ENCODE measurements at regions not wholly inside any gene's neighbourhood (a gene's known extent, or its start where the extent isn't known, plus 50 kb on each side); places are given as distances from the start of the nearest gene placed in this dataset.

GRCh38 chr14:85263916-85264675, 265.8 kb upstream of the FLRT2 start (continued):
- no peak for TF ChIP-seq ARID4B (CRISPR knock-in tag; IDR thresholded peaks at IDR 0.05; ENCODE audit: borderline replicate concordance)
- TF ChIP-seq, protein P1, sequence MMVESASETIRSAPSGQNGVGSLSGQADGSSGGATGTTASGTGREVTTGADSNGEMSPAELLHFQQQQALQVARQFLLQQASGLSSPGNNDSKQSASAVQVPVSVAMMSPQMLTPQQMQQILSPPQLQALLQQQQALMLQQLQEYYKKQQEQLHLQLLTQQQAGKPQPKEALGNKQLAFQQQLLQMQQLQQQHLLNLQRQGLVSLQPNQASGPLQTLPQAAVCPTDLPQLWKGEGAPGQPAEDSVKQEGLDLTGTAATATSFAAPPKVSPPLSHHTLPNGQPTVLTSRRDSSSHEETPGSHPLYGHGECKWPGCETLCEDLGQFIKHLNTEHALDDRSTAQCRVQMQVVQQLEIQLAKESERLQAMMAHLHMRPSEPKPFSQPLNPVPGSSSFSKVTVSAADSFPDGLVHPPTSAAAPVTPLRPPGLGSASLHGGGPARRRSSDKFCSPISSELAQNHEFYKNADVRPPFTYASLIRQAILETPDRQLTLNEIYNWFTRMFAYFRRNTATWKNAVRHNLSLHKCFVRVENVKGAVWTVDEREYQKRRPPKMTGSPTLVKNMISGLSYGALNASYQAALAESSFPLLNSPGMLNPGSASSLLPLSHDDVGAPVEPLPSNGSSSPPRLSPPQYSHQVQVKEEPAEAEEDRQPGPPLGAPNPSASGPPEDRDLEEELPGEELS (CRISPR knock-in tag; IDR thresholded peaks at IDR 0.05), result no peak
- no peak for TF ChIP-seq SMAD3 (CRISPR knock-in tag; IDR thresholded peaks at IDR 0.05; ENCODE audit: borderline replicate concordance)
- TF ChIP-seq JUN (CRISPR knock-in tag; IDR thresholded peaks at IDR 0.05), result no peak
- no peak for TF ChIP-seq PRRX2 (CRISPR knock-in tag; IDR thresholded peaks at IDR 0.05)
- TF ChIP-seq, protein P2, sequence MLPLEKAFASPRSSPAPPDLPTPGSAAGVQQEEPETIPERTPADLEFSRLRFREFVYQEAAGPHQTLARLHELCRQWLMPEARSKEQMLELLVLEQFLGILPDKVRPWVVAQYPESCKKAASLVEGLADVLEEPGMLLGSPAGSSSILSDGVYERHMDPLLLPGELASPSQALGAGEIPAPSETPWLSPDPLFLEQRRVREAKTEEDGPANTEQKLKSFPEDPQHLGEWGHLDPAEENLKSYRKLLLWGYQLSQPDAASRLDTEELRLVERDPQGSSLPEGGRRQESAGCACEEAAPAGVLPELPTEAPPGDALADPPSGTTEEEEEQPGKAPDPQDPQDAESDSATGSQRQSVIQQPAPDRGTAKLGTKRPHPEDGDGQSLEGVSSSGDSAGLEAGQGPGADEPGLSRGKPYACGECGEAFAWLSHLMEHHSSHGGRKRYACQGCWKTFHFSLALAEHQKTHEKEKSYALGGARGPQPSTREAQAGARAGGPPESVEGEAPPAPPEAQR (CRISPR knock-in tag; IDR thresholded peaks at IDR 0.05), result no peak

DNA sequence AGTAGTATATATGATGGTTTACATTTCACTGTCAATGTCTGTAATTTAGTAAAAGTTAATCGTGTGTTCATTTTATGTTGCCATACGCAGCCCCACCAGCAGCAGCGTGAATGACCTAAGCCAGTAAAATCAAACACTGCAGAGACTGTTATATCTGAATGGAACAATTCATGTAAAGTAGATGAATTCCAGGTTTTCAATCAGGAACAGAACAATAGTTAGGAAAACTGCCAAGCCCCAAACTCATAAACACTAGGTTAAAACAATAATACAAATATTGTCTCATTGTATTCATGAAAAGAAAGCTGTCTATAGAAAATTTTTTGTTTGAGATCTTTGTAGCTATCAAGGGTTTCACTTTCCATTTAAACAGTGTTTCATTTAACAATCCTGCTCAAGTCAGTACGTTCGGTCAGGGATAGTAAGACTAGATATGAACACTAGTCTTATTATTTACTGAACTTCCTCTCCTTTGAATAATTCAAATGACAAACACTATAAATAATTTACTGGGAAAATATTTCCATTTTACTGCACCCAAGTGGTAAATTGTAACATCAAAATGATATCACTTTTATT, 256.8 kb upstream of the FLRT2 start:
- H3K4me1 Mint-ChIP-seq, result no peaks in the 10 kb centered on the region; the same call in 1 of the 2 replicates
- CTCF ChIA-PET, result no interaction called here
- ATAC-seq, result no peak

More for the DNA sequence above, 256.8 kb upstream of the FLRT2 start:
- TF ChIP-seq ZNF121 (CRISPR knock-in tag; IDR thresholded peaks at IDR 0.05) (no peak), JAZF1 (CRISPR knock-in tag; IDR thresholded peaks at IDR 0.05) (no peak), IRF1 (CRISPR knock-in tag; IDR thresholded peaks at IDR 0.05) (no peak), GTF2I (CRISPR knock-in tag; conservative IDR thresholded peaks at IDR 0.05) (no peak), MYBL2 (CRISPR knock-in tag; IDR thresholded peaks at IDR 0.05) (no peak), CREB1 (CRISPR knock-in tag; IDR thresholded peaks at IDR 0.05) (no peak)
- TF ChIP-seq, protein P3, sequence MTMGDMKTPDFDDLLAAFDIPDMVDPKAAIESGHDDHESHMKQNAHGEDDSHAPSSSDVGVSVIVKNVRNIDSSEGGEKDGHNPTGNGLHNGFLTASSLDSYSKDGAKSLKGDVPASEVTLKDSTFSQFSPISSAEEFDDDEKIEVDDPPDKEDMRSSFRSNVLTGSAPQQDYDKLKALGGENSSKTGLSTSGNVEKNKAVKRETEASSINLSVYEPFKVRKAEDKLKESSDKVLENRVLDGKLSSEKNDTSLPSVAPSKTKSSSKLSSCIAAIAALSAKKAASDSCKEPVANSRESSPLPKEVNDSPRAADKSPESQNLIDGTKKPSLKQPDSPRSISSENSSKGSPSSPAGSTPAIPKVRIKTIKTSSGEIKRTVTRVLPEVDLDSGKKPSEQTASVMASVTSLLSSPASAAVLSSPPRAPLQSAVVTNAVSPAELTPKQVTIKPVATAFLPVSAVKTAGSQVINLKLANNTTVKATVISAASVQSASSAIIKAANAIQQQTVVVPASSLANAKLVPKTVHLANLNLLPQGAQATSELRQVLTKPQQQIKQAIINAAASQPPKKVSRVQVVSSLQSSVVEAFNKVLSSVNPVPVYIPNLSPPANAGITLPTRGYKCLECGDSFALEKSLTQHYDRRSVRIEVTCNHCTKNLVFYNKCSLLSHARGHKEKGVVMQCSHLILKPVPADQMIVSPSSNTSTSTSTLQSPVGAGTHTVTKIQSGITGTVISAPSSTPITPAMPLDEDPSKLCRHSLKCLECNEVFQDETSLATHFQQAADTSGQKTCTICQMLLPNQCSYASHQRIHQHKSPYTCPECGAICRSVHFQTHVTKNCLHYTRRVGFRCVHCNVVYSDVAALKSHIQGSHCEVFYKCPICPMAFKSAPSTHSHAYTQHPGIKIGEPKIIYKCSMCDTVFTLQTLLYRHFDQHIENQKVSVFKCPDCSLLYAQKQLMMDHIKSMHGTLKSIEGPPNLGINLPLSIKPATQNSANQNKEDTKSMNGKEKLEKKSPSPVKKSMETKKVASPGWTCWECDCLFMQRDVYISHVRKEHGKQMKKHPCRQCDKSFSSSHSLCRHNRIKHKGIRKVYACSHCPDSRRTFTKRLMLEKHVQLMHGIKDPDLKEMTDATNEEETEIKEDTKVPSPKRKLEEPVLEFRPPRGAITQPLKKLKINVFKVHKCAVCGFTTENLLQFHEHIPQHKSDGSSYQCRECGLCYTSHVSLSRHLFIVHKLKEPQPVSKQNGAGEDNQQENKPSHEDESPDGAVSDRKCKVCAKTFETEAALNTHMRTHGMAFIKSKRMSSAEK (CRISPR knock-in tag; IDR thresholded peaks at IDR 0.05; ENCODE audit: borderline replicate concordance), result no peak
- no peak for DNase-seq (ENCODE audit: low spot score)
- no peaks in the 10 kb centered on the region for H3K27me3 Mint-ChIP-seq (ENCODE audit: low read depth)
- no peak overlapping the region for H3K4me3 Mint-ChIP-seq
- POLR2A ChIA-PET, result no interaction called here
- H3K36me3 Mint-ChIP-seq, result no peaks in the 10 kb centered on the region
- no peak overlapping the region for H3K27ac Mint-ChIP-seq
- H3K9me3 Mint-ChIP-seq, result no peaks in the 10 kb centered on the region

Measured in WTC11 (cell line).